Astrocyte of the cerebellum (primary cell): ENCODE measurements at regions not wholly inside any gene's neighbourhood (a gene's known extent, or its start where the extent isn't known, plus 50 kb on each side); places are given as distances from the start of the nearest gene placed in this dataset.

Experiments
- DNase-seq: peaks from one replicate; pipeline ENCODE4 v3.0.0-alpha.2; 2011; ENCODE audit warnings: low read depth
- H3K4me3 ChIP-seq: 2 replicates; pipeline ENCODE4 v1.5.1; 2011; ENCODE audit warnings: mild to moderate bottlenecking, low read depth, low read length, moderate library complexity
- in situ Hi-C: cut with HindIII; loops from 2 replicates; pipeline ENCODE4 v1.10.0; 2017; ENCODE audit warnings: low sequenced_read_pairs
- TF ChIP-seq, protein P1 (sequence below): IDR thresholded peaks from 2 replicates; pipeline ENCODE4 v1.5.1; 2012; ENCODE audit warnings: low read length, low read depth, moderate library complexity, mild to moderate bottlenecking; ENCODE audit errors: missing control alignments

DNA sequence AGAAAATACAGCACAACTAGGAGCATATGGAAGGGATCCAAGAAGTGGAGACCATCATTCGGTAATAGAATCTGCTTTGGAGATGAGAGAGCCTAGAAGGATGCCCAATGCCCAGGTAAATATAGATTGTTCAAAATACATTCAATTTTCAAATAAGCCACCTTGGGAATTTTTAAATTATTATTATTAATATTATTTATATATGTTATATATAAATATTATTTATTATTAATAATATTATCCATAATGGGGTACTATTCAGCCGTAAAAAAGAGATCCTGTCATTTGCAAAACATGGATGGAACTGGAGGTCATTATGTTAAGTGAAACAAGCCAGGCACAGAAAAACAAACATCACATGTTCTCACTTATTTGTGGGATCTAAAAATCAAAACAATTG lies 127.8 kb upstream of the NDUFV2 start:
- DNase-seq: no peak
- in situ Hi-C loops: no loop called here
- TF ChIP-seq, protein P1, sequence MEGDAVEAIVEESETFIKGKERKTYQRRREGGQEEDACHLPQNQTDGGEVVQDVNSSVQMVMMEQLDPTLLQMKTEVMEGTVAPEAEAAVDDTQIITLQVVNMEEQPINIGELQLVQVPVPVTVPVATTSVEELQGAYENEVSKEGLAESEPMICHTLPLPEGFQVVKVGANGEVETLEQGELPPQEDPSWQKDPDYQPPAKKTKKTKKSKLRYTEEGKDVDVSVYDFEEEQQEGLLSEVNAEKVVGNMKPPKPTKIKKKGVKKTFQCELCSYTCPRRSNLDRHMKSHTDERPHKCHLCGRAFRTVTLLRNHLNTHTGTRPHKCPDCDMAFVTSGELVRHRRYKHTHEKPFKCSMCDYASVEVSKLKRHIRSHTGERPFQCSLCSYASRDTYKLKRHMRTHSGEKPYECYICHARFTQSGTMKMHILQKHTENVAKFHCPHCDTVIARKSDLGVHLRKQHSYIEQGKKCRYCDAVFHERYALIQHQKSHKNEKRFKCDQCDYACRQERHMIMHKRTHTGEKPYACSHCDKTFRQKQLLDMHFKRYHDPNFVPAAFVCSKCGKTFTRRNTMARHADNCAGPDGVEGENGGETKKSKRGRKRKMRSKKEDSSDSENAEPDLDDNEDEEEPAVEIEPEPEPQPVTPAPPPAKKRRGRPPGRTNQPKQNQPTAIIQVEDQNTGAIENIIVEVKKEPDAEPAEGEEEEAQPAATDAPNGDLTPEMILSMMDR: no peak
- no peak overlapping the region for H3K4me3 ChIP-seq

DNA sequence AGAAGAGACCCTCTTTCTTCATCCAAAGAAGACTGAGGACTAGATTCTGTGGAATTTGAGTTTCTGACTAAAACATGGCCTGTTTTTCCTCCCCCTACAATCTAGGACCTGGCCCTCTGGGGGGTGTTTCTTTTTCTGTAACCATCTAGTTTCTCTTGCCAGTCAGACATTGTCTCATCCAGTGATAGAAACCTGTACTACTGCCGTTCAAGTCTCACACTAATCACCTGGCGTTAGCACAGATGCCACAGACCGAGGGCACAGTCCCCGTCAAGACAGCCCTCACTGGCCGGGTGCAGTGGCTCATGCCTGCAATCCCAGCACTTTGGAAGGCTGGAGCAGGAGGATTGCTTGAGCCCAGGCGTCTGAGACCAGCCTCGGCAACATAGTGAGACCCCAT lies 126.9 kb upstream of the NDUFV2 start:
- TF ChIP-seq, protein P1: no peak
- no peak for DNase-seq
- in situ Hi-C loops: no loop called here
- no peak overlapping the region for H3K4me3 ChIP-seq

DNA sequence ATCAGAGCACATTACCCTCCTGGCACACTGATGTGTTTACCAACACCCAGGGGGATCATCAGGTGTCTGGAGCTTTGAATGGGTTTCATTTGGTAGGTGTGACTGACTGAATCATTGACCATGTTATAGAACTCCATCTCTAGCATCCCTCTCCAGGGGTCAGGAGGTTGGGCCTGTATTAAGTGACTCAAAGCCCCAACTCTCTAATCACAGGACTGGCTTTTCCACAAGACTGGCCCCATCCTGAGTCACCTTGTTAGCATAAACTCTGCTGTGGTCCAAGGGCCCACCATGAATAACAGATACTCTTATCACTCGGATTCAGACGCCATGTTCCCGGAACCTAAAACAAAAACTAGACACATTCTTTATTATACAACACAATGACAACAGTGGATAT lies 125.9 kb upstream of the NDUFV2 start:
- no peak overlapping the region for H3K4me3 ChIP-seq
- DNase-seq: no peak
- in situ Hi-C loops: no loop called here
- TF ChIP-seq, protein P1: no peak

DNA sequence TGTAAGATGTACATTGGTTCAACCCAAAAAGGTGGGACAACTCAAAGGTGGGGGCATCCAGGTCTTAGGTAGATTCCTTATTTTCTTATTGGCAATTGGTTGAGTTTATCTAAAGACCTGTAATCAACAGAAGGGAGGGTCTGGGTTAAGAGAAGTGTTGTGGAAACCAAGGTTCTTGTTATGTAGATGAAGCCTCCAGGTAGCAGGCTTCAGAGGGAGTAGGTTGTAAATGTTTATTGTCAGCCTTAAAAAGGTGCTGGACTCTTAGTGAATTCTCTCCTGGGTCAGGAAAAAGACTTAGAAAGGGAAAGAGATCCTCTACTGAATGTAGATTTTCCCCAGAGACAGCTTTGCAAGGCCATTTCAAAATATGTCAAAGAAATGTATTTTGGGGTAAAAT lies 125.3 kb upstream of the NDUFV2 start:
- no peak overlapping the region for H3K4me3 ChIP-seq
- no peak for DNase-seq
- in situ Hi-C loops: no loop called here
- TF ChIP-seq, protein P1: no peak

DNA sequence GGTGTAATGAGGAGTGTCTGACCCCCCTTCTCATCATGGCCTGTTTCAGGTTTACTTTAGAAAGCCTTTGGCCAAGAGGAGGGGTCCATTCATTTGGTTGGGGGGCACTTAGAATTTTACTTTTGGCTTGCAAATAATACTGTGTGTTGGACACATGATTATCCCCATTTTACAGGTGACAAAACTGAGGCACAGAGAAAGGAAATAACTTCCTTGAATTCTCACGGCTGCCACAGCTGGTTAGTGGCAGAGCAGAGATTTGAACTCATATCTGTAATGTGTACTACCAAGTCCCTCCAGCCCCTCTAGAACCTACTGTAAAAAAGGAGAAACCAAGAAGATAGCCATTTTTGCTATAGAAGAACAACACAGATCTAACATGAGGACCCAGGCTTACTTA lies 124.8 kb upstream of the NDUFV2 start:
- in situ Hi-C loops: no loop called here
- TF ChIP-seq, protein P1: no peak
- H3K4me3 ChIP-seq: no peak overlapping the region
- DNase-seq: no peak

DNA sequence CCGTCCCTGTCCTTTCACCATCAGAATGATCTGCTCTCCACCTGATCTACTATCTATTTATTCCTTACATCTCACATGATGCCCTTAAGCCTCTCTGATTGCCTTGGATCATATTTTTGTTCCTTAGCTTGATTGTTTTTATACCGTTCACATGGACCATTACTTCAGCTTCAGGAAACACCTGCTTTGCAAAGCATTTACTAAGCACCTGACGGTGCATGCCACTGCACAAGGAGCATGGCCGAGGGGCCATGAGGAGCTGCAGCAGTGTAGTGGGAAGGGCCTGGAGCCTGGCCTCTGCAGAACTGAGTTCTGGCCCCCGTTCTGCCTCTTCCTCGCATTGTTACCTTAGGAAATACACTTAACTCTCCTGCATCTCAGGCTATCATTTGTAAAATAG lies 124.1 kb upstream of the NDUFV2 start:
- TF ChIP-seq, protein P1: no peak
- in situ Hi-C loops: no loop called here
- H3K4me3 ChIP-seq: no peak overlapping the region
- no peak for DNase-seq
